Type B pancreatic cell (in vitro differentiated cells): ENCODE measurements at regions not wholly inside any gene's neighbourhood (a gene's known extent, or its start where the extent isn't known, plus 50 kb on each side); places are given as distances from the start of the nearest gene placed in this dataset.

ENCODE experiments used
- DNase-seq: peaks from one replicate; pipeline ENCODE4 v3.0.0; 2021; ENCODE audit warnings: mixed read lengths; ENCODE audit not compliant: unreplicated experiment; ENCODE audit errors: extremely low spot score
- H3K27ac Mint-ChIP-seq: 2 replicates; pipeline ENCODE4 v1.8.0; 2021; ENCODE audit warnings: mild to moderate bottlenecking, mixed read lengths
- H3K27me3 Mint-ChIP-seq: 2 replicates; pipeline ENCODE4 v1.8.0; 2021; ENCODE audit warnings: mixed read lengths
- H3K36me3 Mint-ChIP-seq: 2 replicates; pipeline ENCODE4 v1.8.0; 2021; ENCODE audit warnings: mixed read lengths
- H3K4me1 Mint-ChIP-seq: one replicate; pipeline ENCODE4 v1.8.0; 2021; ENCODE audit warnings: mixed read lengths; ENCODE audit not compliant: unreplicated experiment
- H3K4me3 Mint-ChIP-seq: 2 replicates; pipeline ENCODE4 v1.8.0; 2021; ENCODE audit warnings: mild to moderate bottlenecking, mixed read lengths
- H3K9me3 Mint-ChIP-seq: 2 replicates; pipeline ENCODE4 v1.8.0; 2021; ENCODE audit warnings: mixed read lengths
- TF ChIP-seq, protein P1 (sequence below): fragments of 200-600 bp; sonication (generic); conservative IDR thresholded peaks from 2 replicates; pipeline ENCODE4 v1.5.0; 2021; ENCODE audit warnings: antibody characterized with exemption, mild to moderate bottlenecking

GRCh38 chr7:9945131-9945530 is 1028.5 kb upstream of the PHF14 start:
- peaks cover 4% of the 10 kb centered on the region for H3K9me3 Mint-ChIP-seq
- H3K4me1 Mint-ChIP-seq = no peaks in the 10 kb centered on the region
- no peaks in the 10 kb centered on the region for H3K27me3 Mint-ChIP-seq
- no peak overlapping the region for H3K27ac Mint-ChIP-seq
- H3K36me3 Mint-ChIP-seq = no peaks in the 10 kb centered on the region
- TF ChIP-seq, protein P1, sequence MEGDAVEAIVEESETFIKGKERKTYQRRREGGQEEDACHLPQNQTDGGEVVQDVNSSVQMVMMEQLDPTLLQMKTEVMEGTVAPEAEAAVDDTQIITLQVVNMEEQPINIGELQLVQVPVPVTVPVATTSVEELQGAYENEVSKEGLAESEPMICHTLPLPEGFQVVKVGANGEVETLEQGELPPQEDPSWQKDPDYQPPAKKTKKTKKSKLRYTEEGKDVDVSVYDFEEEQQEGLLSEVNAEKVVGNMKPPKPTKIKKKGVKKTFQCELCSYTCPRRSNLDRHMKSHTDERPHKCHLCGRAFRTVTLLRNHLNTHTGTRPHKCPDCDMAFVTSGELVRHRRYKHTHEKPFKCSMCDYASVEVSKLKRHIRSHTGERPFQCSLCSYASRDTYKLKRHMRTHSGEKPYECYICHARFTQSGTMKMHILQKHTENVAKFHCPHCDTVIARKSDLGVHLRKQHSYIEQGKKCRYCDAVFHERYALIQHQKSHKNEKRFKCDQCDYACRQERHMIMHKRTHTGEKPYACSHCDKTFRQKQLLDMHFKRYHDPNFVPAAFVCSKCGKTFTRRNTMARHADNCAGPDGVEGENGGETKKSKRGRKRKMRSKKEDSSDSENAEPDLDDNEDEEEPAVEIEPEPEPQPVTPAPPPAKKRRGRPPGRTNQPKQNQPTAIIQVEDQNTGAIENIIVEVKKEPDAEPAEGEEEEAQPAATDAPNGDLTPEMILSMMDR = no peak
- no peak overlapping the region for H3K4me3 Mint-ChIP-seq
- DNase-seq = no peak

- Mint-ChIP-seq H3K9me3 (peaks cover 4% of the 10 kb centered on the region), H3K27ac (no peak overlapping the region), H3K4me1 (no peaks in the 10 kb centered on the region), H3K36me3 (no peaks in the 10 kb centered on the region), H3K27me3 (no peaks in the 10 kb centered on the region), H3K4me3 (no peak overlapping the region)
- no peak for DNase-seq
- TF ChIP-seq, protein P1 = no peak
Observed at GRCh38 chr7:9945857-9946256, 1027.8 kb upstream of the PHF14 start.

DNA sequence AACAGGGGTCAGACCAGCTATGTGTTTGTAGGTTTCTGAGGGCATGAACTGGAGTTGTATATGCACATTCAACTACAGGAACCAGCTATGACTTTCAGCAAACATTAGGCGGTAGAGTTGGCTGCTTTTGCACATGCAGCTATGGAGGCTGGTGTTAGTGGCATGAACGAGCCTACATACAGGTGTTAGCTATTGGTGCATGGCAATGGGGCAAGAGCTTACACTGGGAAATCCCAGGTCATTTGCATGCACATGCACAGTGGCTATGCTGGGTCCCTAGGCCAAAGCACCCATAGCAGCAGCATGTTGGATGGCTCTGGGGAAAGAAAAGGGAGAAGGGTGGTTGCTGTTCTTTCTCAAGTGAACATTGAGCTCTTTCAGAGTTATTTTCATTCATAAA is 1018.5 kb upstream of the PHF14 start:
- no peaks in the 10 kb centered on the region for H3K36me3 Mint-ChIP-seq
- H3K27me3 Mint-ChIP-seq = no peaks in the 10 kb centered on the region
- no peak overlapping the region for H3K4me3 Mint-ChIP-seq
- H3K27ac Mint-ChIP-seq = no peak overlapping the region
- H3K9me3 Mint-ChIP-seq = no peaks in the 10 kb centered on the region
- no peaks in the 10 kb centered on the region for H3K4me1 Mint-ChIP-seq
- no peak for DNase-seq
- TF ChIP-seq, protein P1 = no peak

DNA sequence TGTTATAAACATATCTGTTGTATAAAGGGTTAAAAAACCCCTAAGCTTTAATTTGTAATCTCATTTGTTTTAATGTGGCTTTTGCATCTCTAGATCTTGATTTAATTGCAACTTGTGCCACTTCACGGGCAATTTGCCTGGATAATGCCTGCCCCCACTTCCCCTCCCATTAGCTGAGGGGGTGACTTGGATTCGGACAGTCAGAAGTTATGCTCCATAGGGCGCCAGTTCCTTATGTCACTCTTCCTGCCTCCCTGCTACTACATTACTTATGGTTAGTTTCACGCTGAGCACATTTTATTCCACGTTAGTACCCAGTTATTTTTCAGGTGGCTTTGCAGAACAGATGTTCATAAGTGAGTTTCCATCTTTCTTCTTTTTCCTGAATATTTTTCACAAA is 1015.2 kb upstream of the PHF14 start:
- Mint-ChIP-seq H3K4me3 (no peak overlapping the region), H3K9me3 (no peaks in the 10 kb centered on the region), H3K36me3 (no peaks in the 10 kb centered on the region), H3K27me3 (no peaks in the 10 kb centered on the region), H3K4me1 (no peaks in the 10 kb centered on the region), H3K27ac (no peak overlapping the region)
- no peak for DNase-seq
- TF ChIP-seq, protein P1 = no peak

DNA sequence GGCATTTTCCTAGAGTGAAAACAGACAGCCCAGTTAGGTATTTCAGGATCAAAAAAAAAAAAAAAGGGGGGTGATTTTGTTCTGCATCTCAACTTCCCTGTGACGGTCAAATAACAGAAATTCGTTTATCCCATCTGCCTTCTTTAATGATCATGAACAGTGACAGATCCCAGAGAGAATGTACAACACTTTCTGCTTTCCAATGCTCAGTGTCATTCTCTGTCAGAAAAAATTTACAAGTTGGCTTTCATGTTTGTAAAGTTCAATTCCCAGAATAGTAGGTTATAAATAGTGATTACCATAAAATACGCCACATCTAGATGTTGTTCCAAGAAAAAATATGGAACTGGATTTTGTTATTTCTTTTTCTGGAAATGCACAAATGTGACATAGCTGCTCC is 1013.2 kb upstream of the PHF14 start:
- no peak for DNase-seq
- Mint-ChIP-seq H3K4me3 (no peak overlapping the region), H3K27ac (no peak overlapping the region), H3K9me3 (no peaks in the 10 kb centered on the region), H3K27me3 (no peaks in the 10 kb centered on the region), H3K36me3 (no peaks in the 10 kb centered on the region), H3K4me1 (no peaks in the 10 kb centered on the region)
- TF ChIP-seq, protein P1 = no peak
